ENCODE measurements at regions not wholly inside any gene's neighbourhood (a gene's known extent, or its start where the extent isn't known, plus 50 kb on each side); places are given as distances from the start of the nearest gene placed in this dataset.

DNA sequence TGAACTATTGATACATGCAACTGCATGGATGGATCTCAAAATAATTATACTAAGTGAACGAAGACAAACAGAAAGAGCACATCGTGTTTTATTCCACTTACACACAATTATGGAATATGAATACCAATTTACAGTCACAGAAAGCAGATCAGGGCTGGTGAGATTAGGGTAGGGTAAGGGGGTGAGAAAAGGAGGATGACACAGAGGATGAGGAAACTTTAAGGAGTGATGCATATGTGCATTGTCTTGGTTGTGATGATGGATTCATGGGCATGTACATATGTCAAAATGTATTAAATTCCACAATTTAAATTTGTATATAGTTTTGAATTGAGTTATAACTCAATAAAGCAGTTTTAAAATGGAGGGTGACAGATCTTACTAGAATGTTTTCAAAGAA lies 548.9 kb downstream of the PYDC2 start:
- TF ChIP-seq TRIM28 (IDR thresholded peaks at IDR 0.05; ENCODE audit: borderline replicate concordance, low read length), result no peak
- TF ChIP-seq ZNF23 (tag by site-specific recombination; IDR thresholded peaks at IDR 0.05; ENCODE audit: borderline replicate concordance), result no peak
- TF ChIP-seq, protein P1, sequence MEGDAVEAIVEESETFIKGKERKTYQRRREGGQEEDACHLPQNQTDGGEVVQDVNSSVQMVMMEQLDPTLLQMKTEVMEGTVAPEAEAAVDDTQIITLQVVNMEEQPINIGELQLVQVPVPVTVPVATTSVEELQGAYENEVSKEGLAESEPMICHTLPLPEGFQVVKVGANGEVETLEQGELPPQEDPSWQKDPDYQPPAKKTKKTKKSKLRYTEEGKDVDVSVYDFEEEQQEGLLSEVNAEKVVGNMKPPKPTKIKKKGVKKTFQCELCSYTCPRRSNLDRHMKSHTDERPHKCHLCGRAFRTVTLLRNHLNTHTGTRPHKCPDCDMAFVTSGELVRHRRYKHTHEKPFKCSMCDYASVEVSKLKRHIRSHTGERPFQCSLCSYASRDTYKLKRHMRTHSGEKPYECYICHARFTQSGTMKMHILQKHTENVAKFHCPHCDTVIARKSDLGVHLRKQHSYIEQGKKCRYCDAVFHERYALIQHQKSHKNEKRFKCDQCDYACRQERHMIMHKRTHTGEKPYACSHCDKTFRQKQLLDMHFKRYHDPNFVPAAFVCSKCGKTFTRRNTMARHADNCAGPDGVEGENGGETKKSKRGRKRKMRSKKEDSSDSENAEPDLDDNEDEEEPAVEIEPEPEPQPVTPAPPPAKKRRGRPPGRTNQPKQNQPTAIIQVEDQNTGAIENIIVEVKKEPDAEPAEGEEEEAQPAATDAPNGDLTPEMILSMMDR (tag by site-specific recombination; IDR thresholded peaks at IDR 0.05), result no peak
- no peak for TF ChIP-seq ZNF558 (tag by site-specific recombination; IDR thresholded peaks at IDR 0.05)
- TF ChIP-seq YY1 (tag by site-specific recombination; IDR thresholded peaks at IDR 0.05), result no peak
- TF ChIP-seq ZNF561 (tag by site-specific recombination; IDR thresholded peaks at IDR 0.05; ENCODE audit: borderline replicate concordance), result no peak

Data from HEK293 (cell line).